ENCODE measurements at regions not wholly inside any gene's neighbourhood (a gene's known extent, or its start where the extent isn't known, plus 50 kb on each side); places are given as distances from the start of the nearest gene placed in this dataset.

- TF ChIP-seq CTCF (IDR thresholded peaks at IDR 0.05; ENCODE audit: low read depth, low read length, missing input control), result no peak
- TF ChIP-seq JUND (IDR thresholded peaks at IDR 0.05), result no peak
- TF ChIP-seq, protein P1, sequence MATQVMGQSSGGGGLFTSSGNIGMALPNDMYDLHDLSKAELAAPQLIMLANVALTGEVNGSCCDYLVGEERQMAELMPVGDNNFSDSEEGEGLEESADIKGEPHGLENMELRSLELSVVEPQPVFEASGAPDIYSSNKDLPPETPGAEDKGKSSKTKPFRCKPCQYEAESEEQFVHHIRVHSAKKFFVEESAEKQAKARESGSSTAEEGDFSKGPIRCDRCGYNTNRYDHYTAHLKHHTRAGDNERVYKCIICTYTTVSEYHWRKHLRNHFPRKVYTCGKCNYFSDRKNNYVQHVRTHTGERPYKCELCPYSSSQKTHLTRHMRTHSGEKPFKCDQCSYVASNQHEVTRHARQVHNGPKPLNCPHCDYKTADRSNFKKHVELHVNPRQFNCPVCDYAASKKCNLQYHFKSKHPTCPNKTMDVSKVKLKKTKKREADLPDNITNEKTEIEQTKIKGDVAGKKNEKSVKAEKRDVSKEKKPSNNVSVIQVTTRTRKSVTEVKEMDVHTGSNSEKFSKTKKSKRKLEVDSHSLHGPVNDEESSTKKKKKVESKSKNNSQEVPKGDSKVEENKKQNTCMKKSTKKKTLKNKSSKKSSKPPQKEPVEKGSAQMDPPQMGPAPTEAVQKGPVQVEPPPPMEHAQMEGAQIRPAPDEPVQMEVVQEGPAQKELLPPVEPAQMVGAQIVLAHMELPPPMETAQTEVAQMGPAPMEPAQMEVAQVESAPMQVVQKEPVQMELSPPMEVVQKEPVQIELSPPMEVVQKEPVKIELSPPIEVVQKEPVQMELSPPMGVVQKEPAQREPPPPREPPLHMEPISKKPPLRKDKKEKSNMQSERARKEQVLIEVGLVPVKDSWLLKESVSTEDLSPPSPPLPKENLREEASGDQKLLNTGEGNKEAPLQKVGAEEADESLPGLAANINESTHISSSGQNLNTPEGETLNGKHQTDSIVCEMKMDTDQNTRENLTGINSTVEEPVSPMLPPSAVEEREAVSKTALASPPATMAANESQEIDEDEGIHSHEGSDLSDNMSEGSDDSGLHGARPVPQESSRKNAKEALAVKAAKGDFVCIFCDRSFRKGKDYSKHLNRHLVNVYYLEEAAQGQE (IDR thresholded peaks at IDR 0.05), result no peak
- no peak for TF ChIP-seq MAX (IDR thresholded peaks at IDR 0.05)
- no peak for TF ChIP-seq FOXA1 (IDR thresholded peaks at IDR 0.05)
- TF ChIP-seq RAD21 (IDR thresholded peaks at IDR 0.05), result no peak
- TF ChIP-seq EGR1 (IDR thresholded peaks at IDR 0.05; ENCODE audit: low read depth in 2 of 2), result no peak
- no peak for TF ChIP-seq YY1 (IDR thresholded peaks at IDR 0.05)
- no peak for TF ChIP-seq GABPA (IDR thresholded peaks at IDR 0.05 in 1 of 2, conservative IDR thresholded peaks at IDR 0.05 in 1 of 2)
- TF ChIP-seq HNF4A (conservative IDR thresholded peaks at IDR 0.05), result no peak
- no peak for TF ChIP-seq RXRA (IDR thresholded peaks at IDR 0.05)
- no peak for TF ChIP-seq SP1 (IDR thresholded peaks at IDR 0.05)
Measured at GRCh38 chr1:58165073-58165472, 381.5 kb downstream of the OMA1 start.

Data from liver (tissue), 3 donors.